ENCODE measurements at regions not wholly inside any gene's neighbourhood (a gene's known extent, or its start where the extent isn't known, plus 50 kb on each side); places are given as distances from the start of the nearest gene placed in this dataset.

- no peaks in the 10 kb centered on the region for H3K27me3 ChIP-seq (ENCODE audit: insufficient read depth, low read depth)
- H3K4me2 ChIP-seq, result no peak overlapping the region
- H3K4me1 ChIP-seq (ENCODE audit: low read depth, poor library complexity, severe bottlenecking), result no peaks in the 10 kb centered on the region
- H3K27ac ChIP-seq, result no peak overlapping the region
- H3K9ac ChIP-seq, result no peak overlapping the region
- no peaks in the 10 kb centered on the region for H3K79me2 ChIP-seq (ENCODE audit: insufficient read depth, low read depth)
- H2AFZ ChIP-seq (ENCODE audit: low read depth), result no peak overlapping the region
- no peaks in the 10 kb centered on the region for H3K36me3 ChIP-seq (ENCODE audit: insufficient read depth)
- H3K4me3 ChIP-seq (IDR thresholded peaks at IDR 0.05; ENCODE audit: insufficient read depth, low read depth, low read length), result no peak overlapping the region
- H4K20me1 ChIP-seq (ENCODE audit: insufficient read depth), result no peaks in the 10 kb centered on the region
- no peak for TF ChIP-seq CTCF (conservative IDR thresholded peaks at IDR 0.05; ENCODE audit: low read depth, low read length)
Observed at GRCh38 chr16:55102077-55102476, 171.4 kb downstream of the IRX5 start.

- Histone ChIP-seq H3K36me3 (ENCODE audit: insufficient read depth) (no peaks in the 10 kb centered on the region), H3K4me1 (ENCODE audit: low read depth, poor library complexity, severe bottlenecking) (no peaks in the 10 kb centered on the region), H3K79me2 (ENCODE audit: insufficient read depth, low read depth) (no peaks in the 10 kb centered on the region), H3K4me3 (IDR thresholded peaks at IDR 0.05; ENCODE audit: insufficient read depth, low read depth, low read length) (no peak overlapping the region), H3K27me3 (ENCODE audit: insufficient read depth, low read depth) (no peaks in the 10 kb centered on the region), H4K20me1 (ENCODE audit: insufficient read depth) (no peaks in the 10 kb centered on the region), H3K9ac (no peak overlapping the region), H3K27ac (no peak overlapping the region), H2AFZ (ENCODE audit: low read depth) (no peak overlapping the region), H3K4me2 (no peak overlapping the region)
- no peak for TF ChIP-seq CTCF (conservative IDR thresholded peaks at IDR 0.05; ENCODE audit: low read depth, low read length)
Observed at GRCh38 chr16:55102531-55102930, 171.9 kb downstream of the IRX5 start.

DNA sequence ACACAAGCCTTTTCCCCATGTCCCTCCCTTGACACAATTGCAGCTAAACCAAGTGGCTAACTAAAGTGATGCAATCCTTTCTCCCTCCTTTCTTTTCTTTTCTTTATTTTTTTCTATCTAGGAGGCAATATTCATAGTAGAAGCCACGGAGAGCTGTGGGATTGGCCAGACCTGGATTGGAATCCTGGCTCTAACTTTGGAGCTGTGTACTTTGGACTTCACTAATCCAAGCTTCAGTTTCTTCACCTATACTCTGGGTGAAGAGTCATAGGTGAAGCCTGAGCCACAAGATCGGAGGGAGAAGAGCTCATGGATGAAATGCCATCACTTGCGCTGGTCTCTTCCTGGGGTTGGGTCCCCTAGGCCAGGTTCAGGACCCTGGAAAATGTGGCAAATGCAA, 177.2 kb downstream of the IRX5 start:
- Histone ChIP-seq H4K20me1 (ENCODE audit: insufficient read depth) (no peaks in the 10 kb centered on the region), H3K36me3 (ENCODE audit: insufficient read depth) (no peaks in the 10 kb centered on the region), H2AFZ (ENCODE audit: low read depth) (no peak overlapping the region), H3K27me3 (ENCODE audit: insufficient read depth, low read depth) (no peaks in the 10 kb centered on the region), H3K4me3 (IDR thresholded peaks at IDR 0.05; ENCODE audit: insufficient read depth, low read depth, low read length) (no peak overlapping the region), H3K79me2 (ENCODE audit: insufficient read depth, low read depth) (no peaks in the 10 kb centered on the region), H3K4me1 (ENCODE audit: low read depth, poor library complexity, severe bottlenecking) (no peaks in the 10 kb centered on the region), H3K4me2 (no peak overlapping the region), H3K27ac (no peak overlapping the region), H3K9ac (no peak overlapping the region)
- no peak for TF ChIP-seq CTCF (conservative IDR thresholded peaks at IDR 0.05; ENCODE audit: low read depth, low read length)

DNA sequence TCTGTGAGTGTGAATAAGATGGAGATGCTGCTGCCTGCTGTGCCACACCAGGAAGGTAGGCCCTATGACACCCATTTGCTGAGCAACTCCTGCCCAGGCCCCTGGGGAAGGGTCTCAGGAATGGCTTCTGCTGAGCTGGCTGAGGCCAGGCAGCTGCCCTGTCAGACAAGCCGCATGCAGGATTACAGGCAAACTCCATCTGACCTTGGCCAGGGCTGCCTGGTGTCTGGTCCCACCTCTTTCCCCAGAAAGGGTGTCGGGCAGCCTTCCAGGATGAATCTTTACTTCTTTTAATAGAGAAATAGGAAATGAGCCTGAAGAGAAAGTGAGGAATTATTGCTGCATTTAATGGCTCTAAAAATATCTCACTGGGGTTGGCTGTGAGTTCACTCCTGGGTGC, 182.5 kb downstream of the IRX5 start:
- H3K4me1 ChIP-seq (ENCODE audit: low read depth, poor library complexity, severe bottlenecking), result no peaks in the 10 kb centered on the region
- no peak for TF ChIP-seq CTCF (conservative IDR thresholded peaks at IDR 0.05; ENCODE audit: low read depth, low read length)
- H3K27ac ChIP-seq, result no peak overlapping the region
- no peak overlapping the region for H3K4me2 ChIP-seq
- no peak overlapping the region for H3K9ac ChIP-seq
- H3K79me2 ChIP-seq (ENCODE audit: insufficient read depth, low read depth), result no peaks in the 10 kb centered on the region
- no peaks in the 10 kb centered on the region for H4K20me1 ChIP-seq (ENCODE audit: insufficient read depth)
- no peaks in the 10 kb centered on the region for H3K36me3 ChIP-seq (ENCODE audit: insufficient read depth)
- no peak overlapping the region for H3K4me3 ChIP-seq (IDR thresholded peaks at IDR 0.05; ENCODE audit: insufficient read depth, low read depth, low read length)
- no peak overlapping the region for H2AFZ ChIP-seq (ENCODE audit: low read depth)
- H3K27me3 ChIP-seq (ENCODE audit: insufficient read depth, low read depth), result no peaks in the 10 kb centered on the region

GRCh38 chr16:55115506-55115905, 184.8 kb downstream of the IRX5 start:
- Histone ChIP-seq H2AFZ (ENCODE audit: low read depth) (no peak overlapping the region), H3K27ac (no peak overlapping the region), H3K4me2 (no peak overlapping the region), H3K27me3 (ENCODE audit: insufficient read depth, low read depth) (no peaks in the 10 kb centered on the region), H4K20me1 (ENCODE audit: insufficient read depth) (no peaks in the 10 kb centered on the region), H3K36me3 (ENCODE audit: insufficient read depth) (no peaks in the 10 kb centered on the region), H3K4me1 (ENCODE audit: low read depth, poor library complexity, severe bottlenecking) (no peaks in the 10 kb centered on the region), H3K79me2 (ENCODE audit: insufficient read depth, low read depth) (no peaks in the 10 kb centered on the region), H3K4me3 (IDR thresholded peaks at IDR 0.05; ENCODE audit: insufficient read depth, low read depth, low read length) (no peak overlapping the region), H3K9ac (no peak overlapping the region)
- no peak for TF ChIP-seq CTCF (conservative IDR thresholded peaks at IDR 0.05; ENCODE audit: low read depth, low read length)
